ENCODE measurements at regions not wholly inside any gene's neighbourhood (a gene's known extent, or its start where the extent isn't known, plus 50 kb on each side); places are given as distances from the start of the nearest gene placed in this dataset.
"Not testable (repeated sequence)": the region's sequence is repeated elsewhere in the genome, so short reads cannot be mapped to it uniquely, and the experiment has no call there.

DNA sequence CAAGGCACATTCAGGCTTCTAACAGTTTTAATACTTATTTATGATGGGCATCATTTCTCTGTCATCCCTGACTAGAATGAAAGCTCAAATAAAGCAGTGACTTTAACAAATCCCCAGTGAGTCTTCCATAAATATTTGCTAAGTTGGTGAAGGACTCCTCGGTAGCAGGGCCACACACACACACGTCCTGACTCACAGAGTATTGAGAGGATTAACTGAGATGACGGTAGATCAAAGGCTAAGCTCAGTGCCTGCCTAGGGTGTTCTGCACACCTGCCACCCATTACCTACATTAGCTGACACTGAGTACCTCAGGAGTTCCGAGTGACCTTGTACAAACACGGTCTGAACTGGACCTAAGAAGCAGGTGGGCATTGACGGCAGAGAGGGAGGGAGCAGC, 197.3 kb upstream of the SFSWAP start:
- ATAC-seq: no peak
- TF ChIP-seq, protein P1, sequence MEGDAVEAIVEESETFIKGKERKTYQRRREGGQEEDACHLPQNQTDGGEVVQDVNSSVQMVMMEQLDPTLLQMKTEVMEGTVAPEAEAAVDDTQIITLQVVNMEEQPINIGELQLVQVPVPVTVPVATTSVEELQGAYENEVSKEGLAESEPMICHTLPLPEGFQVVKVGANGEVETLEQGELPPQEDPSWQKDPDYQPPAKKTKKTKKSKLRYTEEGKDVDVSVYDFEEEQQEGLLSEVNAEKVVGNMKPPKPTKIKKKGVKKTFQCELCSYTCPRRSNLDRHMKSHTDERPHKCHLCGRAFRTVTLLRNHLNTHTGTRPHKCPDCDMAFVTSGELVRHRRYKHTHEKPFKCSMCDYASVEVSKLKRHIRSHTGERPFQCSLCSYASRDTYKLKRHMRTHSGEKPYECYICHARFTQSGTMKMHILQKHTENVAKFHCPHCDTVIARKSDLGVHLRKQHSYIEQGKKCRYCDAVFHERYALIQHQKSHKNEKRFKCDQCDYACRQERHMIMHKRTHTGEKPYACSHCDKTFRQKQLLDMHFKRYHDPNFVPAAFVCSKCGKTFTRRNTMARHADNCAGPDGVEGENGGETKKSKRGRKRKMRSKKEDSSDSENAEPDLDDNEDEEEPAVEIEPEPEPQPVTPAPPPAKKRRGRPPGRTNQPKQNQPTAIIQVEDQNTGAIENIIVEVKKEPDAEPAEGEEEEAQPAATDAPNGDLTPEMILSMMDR (IDR thresholded peaks at IDR 0.05): no peak
- no peak for TF ChIP-seq POLR2A (IDR thresholded peaks at IDR 0.05)
- DNase-seq: no peak
- peaks cover 0 to 12% (median 0%) of the 10 kb centered on the region in 12 donors for H3K4me1 ChIP-seq
- H3K4me3 ChIP-seq: no peak overlapping the region
- no peak overlapping the region for H3K27ac ChIP-seq
- intact Hi-C loops (cut with DNase I): no loop called here
- peaks cover 0 to 34% (median 10%) of the 10 kb centered on the region in 12 donors for H3K9me3 ChIP-seq
- no peaks in the 10 kb centered on the region for H3K36me3 ChIP-seq
- WGBS, 4 donors: 52 to 62% (median 57%) methylated on average over 6 of the region's 6 CpGs
- H3K27me3 ChIP-seq: peaks cover 0 to 14% (median 0%) of the 10 kb centered on the region in 9 donors

DNA sequence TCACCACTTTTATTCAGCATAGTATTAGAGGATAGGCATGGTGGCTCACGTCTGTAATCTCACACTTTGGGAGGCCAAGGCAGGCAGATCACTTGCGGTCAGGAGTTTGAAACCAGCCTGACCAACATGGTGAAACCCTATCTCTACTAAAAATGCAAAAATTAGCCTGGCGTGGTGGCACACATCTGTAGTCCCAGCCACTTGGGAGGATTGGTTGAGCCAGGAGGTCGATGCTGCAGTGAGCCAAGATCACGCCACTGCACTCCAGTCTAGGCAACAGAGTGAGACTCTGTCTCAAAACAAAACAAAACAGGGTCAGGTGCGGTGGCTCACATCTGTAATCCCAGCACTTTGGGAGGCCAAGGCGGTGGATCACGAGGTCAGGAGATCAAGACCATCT, 190.3 kb upstream of the SFSWAP start:
- ATAC-seq; H3K4me3 ChIP-seq; DNase-seq; H3K27me3 ChIP-seq; H3K27ac ChIP-seq; intact Hi-C loops (cut with DNase I); H3K4me1 ChIP-seq; H3K36me3 ChIP-seq: not testable (repeated sequence)
- 79 to 88% (median 87%) methylated on average over 7 to 8 of the region's 8 CpGs for WGBS, 4 donors
- peaks cover 0 to 29% (median 10%) of the 10 kb centered on the region in 12 donors for H3K9me3 ChIP-seq

- TF ChIP-seq, protein P1 (IDR thresholded peaks at IDR 0.05): no peak
- TF ChIP-seq POLR2A (IDR thresholded peaks at IDR 0.05): no peak
- 69 to 78% (median 73%) methylated on average over 6 of the region's 6 CpGs for WGBS, 4 donors
These were observed 189.6 kb upstream of the SFSWAP start for GRCh38 chr12:131521326-131521725.

GRCh38 chr12:131525795-131526508, 184.9 kb upstream of the SFSWAP start:
- H3K4me1 ChIP-seq: no peaks in the 10 kb centered on the region
- WGBS, 4 donors: 77 to 82% (median 79%) methylated on average over 19 to 23 of the region's 23 CpGs
- DNase-seq (no peak), ATAC-seq (no peak)
- H3K9me3 ChIP-seq: no peaks in the 10 kb centered on the region
- no peaks in the 10 kb centered on the region for H3K36me3 ChIP-seq
- intact Hi-C loops (cut with DNase I): no loop called here
- peaks cover 0 to 17% (median 0%) of the 10 kb centered on the region in 9 donors for H3K27me3 ChIP-seq
- H3K4me3 ChIP-seq: no peak overlapping the region
- H3K27ac ChIP-seq: no peak overlapping the region
- TF ChIP-seq, protein P1 (IDR thresholded peaks at IDR 0.05): no peak

More at GRCh38 chr12:131521326-131521725, 189.6 kb upstream of the SFSWAP start:
- Histone ChIP-seq H3K4me1 (no peaks in the 10 kb centered on the region), H3K27ac (no peak overlapping the region), H3K9me3 (peaks cover 0 to 22% (median 9%) of the 10 kb centered on the region in 12 donors), H3K36me3 (no peaks in the 10 kb centered on the region), H3K4me3 (no peak overlapping the region), H3K27me3 (peaks cover 0 to 10% (median 0%) of the 10 kb centered on the region in 9 donors)
- intact Hi-C loops (cut with DNase I): no loop called here
- no peak for DNase-seq
- ATAC-seq: no peak

- DNase-seq (no peak), ATAC-seq (no peak)
- H3K27me3 ChIP-seq: peaks cover 0 to 21% (median 0%) of the 10 kb centered on the region in 9 donors
- WGBS, 4 donors: 70 to 84% (median 73%) methylated on average over 9 to 11 of the region's 11 CpGs
- no peak for TF ChIP-seq POLR2A (IDR thresholded peaks at IDR 0.05)
- TF ChIP-seq, protein P1 (IDR thresholded peaks at IDR 0.05): no peak
- H3K9me3 ChIP-seq: no peaks in the 10 kb centered on the region
- no peaks in the 10 kb centered on the region for H3K4me1 ChIP-seq
- intact Hi-C loops (cut with DNase I): no loop called here
- no peaks in the 10 kb centered on the region for H3K36me3 ChIP-seq
- no peak overlapping the region for H3K27ac ChIP-seq
- no peak overlapping the region for H3K4me3 ChIP-seq
These were observed 183.8 kb upstream of the SFSWAP start for GRCh38 chr12:131527092-131527491.
